ENCODE measurements at regions not wholly inside any gene's neighbourhood (a gene's known extent, or its start where the extent isn't known, plus 50 kb on each side); places are given as distances from the start of the nearest gene placed in this dataset.

- intact Hi-C loops (cut with micrococcal nuclease; ENCODE audit: unreplicated experiment): no loop called here
Measured at GRCh38 chr3:117669774-117670173, 960.2 kb downstream of the TUSC7 start.

GRCh38 chr3:117671722-117672318, 962.2 kb downstream of the TUSC7 start:
- TF ChIP-seq CTCF (conservative IDR thresholded peaks at IDR 0.05) (no peak), EZH2 (IDR thresholded peaks at IDR 0.05; ENCODE audit: low read depth) (no peak)
- ChIA-PET CTCF (no interaction called here), POLR2A (ENCODE audit: unreplicated experiment) (no interaction called here)
- BruUV-seq (replicated peaks): no TSS peak
- no peak overlapping the region for H2AFZ ChIP-seq
- no peak overlapping the region for H3K27ac ChIP-seq
- no peaks in the 10 kb centered on the region for H3K79me2 ChIP-seq (ENCODE audit: low read depth)
- no peaks in the 10 kb centered on the region for H3K4me1 ChIP-seq (replicated peaks; ENCODE audit: insufficient read depth)
- no peak for DNase-seq
- no peaks in the 10 kb centered on the region for H3K9me3 ChIP-seq (ENCODE audit: insufficient read depth, low read depth)
- H3K9me2 ChIP-seq (ENCODE audit: insufficient read depth): no peaks in the 10 kb centered on the region
- H3K27me3 ChIP-seq (ENCODE audit: insufficient read depth, low read depth): no peaks in the 10 kb centered on the region
- no peaks in the 10 kb centered on the region for H4K20me1 ChIP-seq (ENCODE audit: insufficient read depth)
- no peak overlapping the region for H3K4me3 ChIP-seq
- H3F3A ChIP-seq (ENCODE audit: insufficient read depth, low read depth): no peaks in the 10 kb centered on the region
- no peak overlapping the region for H3K4me2 ChIP-seq
- intact Hi-C loops (cut with micrococcal nuclease; ENCODE audit: unreplicated experiment): no loop called here
- H3K36me3 ChIP-seq (ENCODE audit: low read depth): no peaks in the 10 kb centered on the region

More at GRCh38 chr3:117669774-117670173, 960.2 kb downstream of the TUSC7 start:
- Histone ChIP-seq H3K27ac (no peak overlapping the region), H3F3A (ENCODE audit: insufficient read depth, low read depth) (no peaks in the 10 kb centered on the region), H3K4me1 (replicated peaks; ENCODE audit: insufficient read depth) (no peaks in the 10 kb centered on the region), H3K4me2 (no peak overlapping the region), H3K79me2 (ENCODE audit: low read depth) (no peaks in the 10 kb centered on the region), H3K4me3 (no peak overlapping the region), H2AFZ (no peak overlapping the region), H4K20me1 (ENCODE audit: insufficient read depth) (no peaks in the 10 kb centered on the region), H3K9me3 (ENCODE audit: insufficient read depth, low read depth) (no peaks in the 10 kb centered on the region), H3K36me3 (ENCODE audit: low read depth) (no peaks in the 10 kb centered on the region), H3K27me3 (ENCODE audit: insufficient read depth, low read depth) (no peaks in the 10 kb centered on the region), H3K9me2 (ENCODE audit: insufficient read depth) (no peaks in the 10 kb centered on the region)
- ChIA-PET CTCF (interaction anchor here (0.6 kb wide), 1 partner anchor 1146 kb away, joined by 3 read pairs; no protein-coding TSS in a partner anchor), POLR2A (ENCODE audit: unreplicated experiment) (interaction anchor here (0.5 to 0.7 kb wide), 3 partner anchors 45 to 266 kb away, joined by 3 to 6 read pairs (median 4); no protein-coding TSS in a partner anchor)
- TF ChIP-seq EZH2 (IDR thresholded peaks at IDR 0.05; ENCODE audit: low read depth) (no peak), CTCF (conservative IDR thresholded peaks at IDR 0.05) (no peak)
- no TSS peak for BruUV-seq (replicated peaks)
- DNase-seq: no peak

- Histone ChIP-seq H3K27me3 (ENCODE audit: insufficient read depth, low read depth) (no peaks in the 10 kb centered on the region), H3K4me1 (replicated peaks; ENCODE audit: insufficient read depth) (no peaks in the 10 kb centered on the region), H3K9me3 (ENCODE audit: insufficient read depth, low read depth) (no peaks in the 10 kb centered on the region), H3K27ac (no peak overlapping the region), H3K79me2 (ENCODE audit: low read depth) (no peaks in the 10 kb centered on the region), H3K9me2 (ENCODE audit: insufficient read depth) (no peaks in the 10 kb centered on the region), H3K4me3 (no peak overlapping the region), H3K4me2 (no peak overlapping the region), H3F3A (ENCODE audit: insufficient read depth, low read depth) (no peaks in the 10 kb centered on the region), H2AFZ (no peak overlapping the region), H4K20me1 (ENCODE audit: insufficient read depth) (no peaks in the 10 kb centered on the region), H3K36me3 (ENCODE audit: low read depth) (no peaks in the 10 kb centered on the region)
- TF ChIP-seq CTCF (conservative IDR thresholded peaks at IDR 0.05) (no peak), EZH2 (IDR thresholded peaks at IDR 0.05; ENCODE audit: low read depth) (no peak)
- BruUV-seq (replicated peaks): no TSS peak
- intact Hi-C loops (cut with micrococcal nuclease; ENCODE audit: unreplicated experiment): no loop called here
- ChIA-PET CTCF (no interaction called here), POLR2A (ENCODE audit: unreplicated experiment) (no interaction called here)
- no peak for DNase-seq
Measured at GRCh38 chr3:117674321-117674720, 964.7 kb downstream of the TUSC7 start.

Data from PC-9 (cell line).